ENCODE measurements at regions not wholly inside any gene's neighbourhood (a gene's known extent, or its start where the extent isn't known, plus 50 kb on each side); places are given as distances from the start of the nearest gene placed in this dataset.

DNA sequence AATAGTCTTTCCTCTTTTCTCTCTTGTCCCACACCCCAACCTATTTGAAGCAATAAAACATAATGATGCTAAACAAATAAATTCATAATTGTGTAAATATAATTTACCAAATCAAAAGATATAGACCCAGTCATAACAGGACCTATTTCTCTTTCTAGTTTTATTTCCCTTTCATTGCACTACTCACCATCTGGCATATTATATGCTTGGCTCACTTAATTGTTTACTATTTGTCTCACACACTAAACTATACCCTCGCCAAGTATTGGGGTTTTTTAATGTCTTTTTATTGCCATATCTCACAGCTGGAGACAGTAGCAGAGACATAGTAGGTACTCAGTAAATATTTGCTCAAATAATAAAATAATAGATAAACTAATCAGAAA is 597.5 kb upstream of the PCDH15 start:
- H3K36me3 ChIP-seq: no peaks in the 10 kb centered on the region
- no peak overlapping the region for H3K27ac ChIP-seq
- H3K4me1 ChIP-seq: no peaks in the 10 kb centered on the region
- TF ChIP-seq, protein P1, sequence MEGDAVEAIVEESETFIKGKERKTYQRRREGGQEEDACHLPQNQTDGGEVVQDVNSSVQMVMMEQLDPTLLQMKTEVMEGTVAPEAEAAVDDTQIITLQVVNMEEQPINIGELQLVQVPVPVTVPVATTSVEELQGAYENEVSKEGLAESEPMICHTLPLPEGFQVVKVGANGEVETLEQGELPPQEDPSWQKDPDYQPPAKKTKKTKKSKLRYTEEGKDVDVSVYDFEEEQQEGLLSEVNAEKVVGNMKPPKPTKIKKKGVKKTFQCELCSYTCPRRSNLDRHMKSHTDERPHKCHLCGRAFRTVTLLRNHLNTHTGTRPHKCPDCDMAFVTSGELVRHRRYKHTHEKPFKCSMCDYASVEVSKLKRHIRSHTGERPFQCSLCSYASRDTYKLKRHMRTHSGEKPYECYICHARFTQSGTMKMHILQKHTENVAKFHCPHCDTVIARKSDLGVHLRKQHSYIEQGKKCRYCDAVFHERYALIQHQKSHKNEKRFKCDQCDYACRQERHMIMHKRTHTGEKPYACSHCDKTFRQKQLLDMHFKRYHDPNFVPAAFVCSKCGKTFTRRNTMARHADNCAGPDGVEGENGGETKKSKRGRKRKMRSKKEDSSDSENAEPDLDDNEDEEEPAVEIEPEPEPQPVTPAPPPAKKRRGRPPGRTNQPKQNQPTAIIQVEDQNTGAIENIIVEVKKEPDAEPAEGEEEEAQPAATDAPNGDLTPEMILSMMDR (IDR thresholded peaks at IDR 0.05): no peak
- no peak for TF ChIP-seq POLR2AphosphoS5 (IDR thresholded peaks at IDR 0.05; ENCODE audit: insufficient read depth in 1 of 2, low read depth in 1 of 2)
- no peak for TF ChIP-seq POLR2A (IDR thresholded peaks at IDR 0.05)
- intact Hi-C loops (cut with DNase I): no loop called here
- DNase-seq (ENCODE audit: extremely low spot score in 2 of 2): no peak
- H3K27me3 ChIP-seq: no peaks in the 10 kb centered on the region
- H3K4me3 ChIP-seq: no peak overlapping the region
- H3K9me3 ChIP-seq: no peaks in the 10 kb centered on the region

DNA sequence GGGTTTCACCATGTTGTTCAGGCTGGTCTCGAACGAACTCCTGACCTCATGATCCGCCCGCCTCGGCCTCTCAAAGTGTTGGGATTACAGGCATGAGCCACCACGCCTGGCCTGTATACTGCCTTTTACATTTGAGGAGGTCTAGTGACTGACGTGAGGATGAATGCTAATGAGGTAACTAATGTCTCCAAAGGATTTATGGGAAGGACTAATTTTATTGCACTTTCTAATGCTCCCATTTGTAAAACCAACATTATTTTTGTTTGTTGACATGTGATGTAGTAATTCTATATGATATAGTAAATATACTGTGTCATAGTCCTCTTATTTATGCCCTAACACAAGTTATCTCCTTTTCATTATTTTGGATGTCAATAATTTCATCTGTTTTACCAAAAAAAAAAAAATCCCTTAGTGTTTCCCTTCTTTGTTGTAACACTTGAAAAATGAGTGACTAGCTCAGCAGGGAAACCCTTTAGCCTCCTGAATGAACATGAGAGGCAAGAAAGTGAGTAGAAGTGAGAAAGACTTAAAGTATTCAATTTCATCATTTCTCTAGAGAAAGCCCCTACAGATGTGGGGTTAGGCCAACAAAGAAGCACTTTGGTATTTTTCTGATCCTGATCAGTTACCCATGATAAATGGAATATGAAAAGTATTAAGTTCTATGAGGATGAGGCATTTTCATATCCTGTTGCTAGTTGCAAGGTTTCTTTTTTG is 596.9 kb upstream of the PCDH15 start:
- no peak for DNase-seq (ENCODE audit: extremely low spot score in 2 of 2)
- H3K36me3 ChIP-seq: no peaks in the 10 kb centered on the region
- no peak overlapping the region for H3K27ac ChIP-seq
- TF ChIP-seq POLR2AphosphoS5 (IDR thresholded peaks at IDR 0.05; ENCODE audit: insufficient read depth in 1 of 2, low read depth in 1 of 2) (no peak), POLR2A (IDR thresholded peaks at IDR 0.05) (no peak)
- TF ChIP-seq, protein P1 (IDR thresholded peaks at IDR 0.05): no peak
- no peaks in the 10 kb centered on the region for H3K9me3 ChIP-seq
- intact Hi-C loops (cut with DNase I): no loop called here
- no peak overlapping the region for H3K4me3 ChIP-seq
- H3K27me3 ChIP-seq: no peaks in the 10 kb centered on the region
- H3K4me1 ChIP-seq: no peaks in the 10 kb centered on the region

DNA sequence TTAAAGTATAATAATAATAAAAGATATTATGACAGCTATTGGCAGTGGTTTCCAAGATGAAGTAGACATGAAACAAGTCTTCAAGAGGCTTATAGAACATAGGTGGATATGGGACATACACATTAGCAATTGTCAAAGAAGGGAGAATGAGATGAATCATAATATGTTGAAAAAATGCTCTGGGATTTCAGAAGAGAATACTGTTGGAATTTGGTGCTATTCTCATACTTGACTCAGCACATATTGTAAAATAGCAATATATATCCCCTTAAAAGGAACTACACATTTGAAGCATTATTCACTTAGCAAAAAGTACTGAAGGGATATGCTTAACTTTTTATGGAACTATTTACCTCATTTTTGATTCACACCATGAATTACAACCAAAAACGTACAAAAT is 577.2 kb upstream of the PCDH15 start:
- Histone ChIP-seq H3K9me3 (no peaks in the 10 kb centered on the region), H3K4me3 (no peak overlapping the region), H3K4me1 (no peaks in the 10 kb centered on the region), H3K27me3 (no peaks in the 10 kb centered on the region), H3K27ac (no peak overlapping the region), H3K36me3 (no peaks in the 10 kb centered on the region)
- intact Hi-C loops (cut with DNase I): no loop called here
- TF ChIP-seq, protein P1 (IDR thresholded peaks at IDR 0.05): no peak
- TF ChIP-seq POLR2A (IDR thresholded peaks at IDR 0.05) (no peak), POLR2AphosphoS5 (IDR thresholded peaks at IDR 0.05; ENCODE audit: insufficient read depth in 1 of 2, low read depth in 1 of 2) (no peak)
- DNase-seq (ENCODE audit: extremely low spot score in 2 of 2): no peak

DNA sequence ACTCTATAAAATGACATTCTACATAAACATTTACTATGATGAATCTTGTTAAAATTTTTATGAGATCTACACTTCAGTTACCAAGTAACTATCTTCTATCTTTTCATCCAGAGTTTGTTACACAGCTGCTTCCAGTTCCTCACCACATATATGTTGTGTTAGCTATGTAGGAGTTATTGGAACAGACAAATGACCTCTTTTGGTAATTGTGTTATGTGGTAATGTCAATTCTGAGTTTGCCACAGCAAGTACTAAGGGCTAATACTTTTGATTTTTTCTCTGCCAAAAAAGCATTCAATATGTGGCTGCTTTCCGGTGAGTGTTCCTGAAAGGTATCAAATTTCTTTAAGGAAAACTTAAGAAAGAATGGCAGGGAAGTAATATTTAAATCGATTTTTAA is 573.9 kb upstream of the PCDH15 start:
- no peaks in the 10 kb centered on the region for H3K4me1 ChIP-seq
- H3K9me3 ChIP-seq: no peaks in the 10 kb centered on the region
- no peak overlapping the region for H3K4me3 ChIP-seq
- H3K36me3 ChIP-seq: no peaks in the 10 kb centered on the region
- H3K27ac ChIP-seq: no peak overlapping the region
- no peak for TF ChIP-seq POLR2AphosphoS5 (IDR thresholded peaks at IDR 0.05; ENCODE audit: insufficient read depth in 1 of 2, low read depth in 1 of 2)
- no peak for TF ChIP-seq POLR2A (IDR thresholded peaks at IDR 0.05)
- TF ChIP-seq, protein P1 (IDR thresholded peaks at IDR 0.05): no peak
- no peak for DNase-seq (ENCODE audit: extremely low spot score in 2 of 2)
- H3K27me3 ChIP-seq: no peaks in the 10 kb centered on the region
- intact Hi-C loops (cut with DNase I): no loop called here

DNA sequence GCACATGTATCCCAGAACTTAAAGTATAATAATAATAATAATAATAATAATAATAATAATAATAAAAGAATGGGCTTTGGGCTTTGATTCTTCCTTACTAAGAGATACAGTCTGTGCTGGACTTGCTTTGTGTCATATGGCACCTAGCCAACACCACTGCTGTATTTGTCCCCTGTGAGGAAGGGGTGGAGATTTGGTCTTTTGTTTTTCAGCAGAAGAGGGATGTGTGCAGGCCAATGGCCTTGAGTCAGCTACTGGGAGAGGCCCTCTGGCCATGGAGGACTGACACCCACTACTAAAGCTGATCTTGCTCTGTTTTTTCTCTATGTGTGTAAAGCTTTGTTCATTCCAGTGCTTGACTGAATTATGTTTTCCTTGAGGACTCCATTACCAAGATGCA is 573.0 kb upstream of the PCDH15 start:
- H3K27me3 ChIP-seq: no peaks in the 10 kb centered on the region

More for the DNA sequence above, 573.0 kb upstream of the PCDH15 start:
- no peak for DNase-seq (ENCODE audit: extremely low spot score in 2 of 2)
- Histone ChIP-seq H3K4me3 (no peak overlapping the region), H3K9me3 (no peaks in the 10 kb centered on the region), H3K4me1 (no peaks in the 10 kb centered on the region), H3K36me3 (no peaks in the 10 kb centered on the region), H3K27ac (no peak overlapping the region)
- TF ChIP-seq POLR2A (IDR thresholded peaks at IDR 0.05): no peak
- TF ChIP-seq POLR2AphosphoS5 (IDR thresholded peaks at IDR 0.05; ENCODE audit: insufficient read depth in 1 of 2, low read depth in 1 of 2): no peak
- TF ChIP-seq, protein P1 (IDR thresholded peaks at IDR 0.05): no peak
- intact Hi-C loops (cut with DNase I): no loop called here

All from vagina (tissue), 2 donors.